B cell (primary cell): ENCODE measurements at regions not wholly inside any gene's neighbourhood (a gene's known extent, or its start where the extent isn't known, plus 50 kb on each side); places are given as distances from the start of the nearest gene placed in this dataset.

Experiments
- ATAC-seq: fragments of 200-7000 bp; cut with Tn5 transposase; one replicate; pipeline ENCODE4 v1.10.0; 2021; ENCODE audit warnings: low read depth, mild to moderate bottlenecking, moderate number of reproducible peaks, moderate library complexity
- CTCF ChIA-PET: fragments of 350-600 bp; sonication (Branson Sonifier 250); formaldehyde crosslinking; loops from one replicate; lab custom pipeline; 2021; ENCODE audit warnings: antibody characterized with exemption, inconsistent platforms; lab: Charles Lee
- POLR2A ChIA-PET: fragments of 350-600 bp; sonication (Branson Sonifier 250); formaldehyde crosslinking; loops from one replicate; lab custom pipeline; 2021; ENCODE audit warnings: antibody characterized with exemption; lab: Charles Lee
- DNase-seq: peaks from one replicate; pipeline ENCODE4 v3.0.0; 2013
- H2AFZ ChIP-seq: 2 replicates; pipeline ENCODE4 v1.6.1; 2012; ENCODE audit warnings: mild to moderate bottlenecking, low read depth, low read length; ENCODE audit not compliant: insufficient read depth, poor library complexity, severe bottlenecking
- H3K27ac ChIP-seq, 2 donors: 1 replicate in 1 of 2; 2 replicates in 1 of 2; pipeline ENCODE4 v1.5.1; 2012 to 2013; ENCODE audit warnings: low read length in 2 of 2, mild to moderate bottlenecking in 2 of 2, moderate library complexity in 1 of 2
- H3K27me3 ChIP-seq, 4 experiments: fragments of 200-600 bp in 1 of 4; sonication (generic) in 1 of 4; replicated peaks in 1 of 4; 1 replicate in 2 of 4; 2 replicates in 2 of 4; pipeline versions ENCODE4 v1.6.1 to v1.7.0; 2013 to 2016; ENCODE audit warnings: low read length in 3 of 4, mild to moderate bottlenecking in 2 of 4, mixed read lengths in 1 of 4, moderate library complexity in 1 of 4; ENCODE audit not compliant: insufficient read depth in 4 of 4, control insufficient read depth in 3 of 4; ENCODE audit errors: control extremely low read depth in 1 of 4
- H3K36me3 ChIP-seq, 2 experiments: replicated peaks in 1 of 2; 1 replicate in 1 of 2; 2 replicates in 1 of 2; pipeline versions ENCODE4 v1.6.1 to v1.7.1; 2013; ENCODE audit warnings: low read length in 1 of 2; ENCODE audit not compliant: insufficient read depth in 2 of 2, control insufficient read depth in 1 of 2; ENCODE audit errors: control extremely low read depth in 1 of 2, extremely low read depth in 1 of 2
- H3K4me1 ChIP-seq, 2 donors: fragments of 200-600 bp in 1 of 2; sonication (generic) in 1 of 2; 1 replicate in 1 of 2; 2 replicates in 1 of 2; pipeline versions ENCODE4 v1.5.1 to v1.6.1; 2013 to 2017; ENCODE audit warnings: low read length in 2 of 2; ENCODE audit not compliant: control insufficient read depth in 2 of 2, insufficient read depth in 2 of 2
- H3K4me2 ChIP-seq: replicated peaks from 2 replicates; pipeline ENCODE3; 2012; ENCODE audit warnings: mild to moderate bottlenecking, low read depth, low read length; ENCODE audit not compliant: poor library complexity, severe bottlenecking
- H3K4me3 ChIP-seq, 5 experiments: fragments of 200-600 bp in 1 of 5; sonication (generic) in 1 of 5; 1 replicate in 3 of 5; 2 replicates in 2 of 5; pipeline versions ENCODE4 v1.5.1 to v1.7.0; 2011 to 2016; ENCODE audit warnings: low read length in 4 of 5, mild to moderate bottlenecking in 4 of 5, low read depth in 2 of 5, control low read depth in 1 of 5, moderate library complexity in 1 of 5; ENCODE audit not compliant: insufficient read depth in 1 of 5; ENCODE audit errors: control extremely low read depth in 1 of 5, extremely low read depth in 1 of 5
- H3K79me2 ChIP-seq: fragments of 200-600 bp; sonication (generic); one replicate; pipeline ENCODE4 v1.6.0; 2016; ENCODE audit warnings: low read length; ENCODE audit not compliant: control insufficient read depth, insufficient read depth
- H3K9ac ChIP-seq: fragments of 200-600 bp; sonication (generic); 2 replicates; pipeline ENCODE4 v1.6.1; 2017; ENCODE audit warnings: mild to moderate bottlenecking, low read length, moderate library complexity
- H3K9me3 ChIP-seq, 3 donors: one replicate each; pipeline versions ENCODE4 v1.6.1 to v1.7.1; 2013; ENCODE audit warnings: low read length in 2 of 3; ENCODE audit not compliant: control insufficient read depth in 2 of 3, insufficient read depth in 1 of 3; ENCODE audit errors: control extremely low read depth in 1 of 3
- H4K20me1 ChIP-seq: 2 replicates; pipeline ENCODE4 v1.6.0; 2012; ENCODE audit warnings: mild to moderate bottlenecking, low read length; ENCODE audit not compliant: insufficient read depth, control insufficient read depth, poor library complexity, severe bottlenecking
- H3K27ac Mint-ChIP-seq: one replicate; pipeline ENCODE4 v1.8.0; 2021; ENCODE audit warnings: mixed read lengths
- H3K27me3 Mint-ChIP-seq: one replicate; pipeline ENCODE4 v1.8.0; 2021; ENCODE audit warnings: mixed read lengths
- H3K4me1 Mint-ChIP-seq: one replicate; pipeline ENCODE4 v1.8.0; 2021; ENCODE audit warnings: mixed read lengths
- H3K4me3 Mint-ChIP-seq: one replicate; pipeline ENCODE4 v1.8.0; 2021; ENCODE audit warnings: mixed read lengths
- H3K9me3 Mint-ChIP-seq: one replicate; pipeline ENCODE4 v1.8.0; 2022; ENCODE audit warnings: mixed read lengths; ENCODE audit not compliant: insufficient read depth
- CTCF ChIP-seq: fragments of 200-600 bp; IDR thresholded peaks from one replicate; pipeline ENCODE4 v1.8.0; 2022; ENCODE audit warnings: antibody characterized with exemption, mild to moderate bottlenecking
- EZH2 ChIP-seq: IDR thresholded peaks from 2 replicates; pipeline ENCODE4 v1.6.1; 2012; ENCODE audit warnings: borderline replicate concordance, low read depth, mild to moderate bottlenecking, moderate library complexity, low read length; ENCODE audit not compliant: insufficient read depth, poor library complexity, severe bottlenecking
- WGBS: methylation state at CpG from one replicate; pipeline ENCODE4 v1.1.5; 2013; ENCODE audit warnings: missing lambda C conversion rate; ENCODE audit not compliant: insufficient coverage; 5-methylcytosine and 5-hydroxymethylcytosine counted together
- intact Hi-C: fragments of 100-400 bp; cut with micrococcal nuclease; formaldehyde crosslinking; loops from one replicate; pipeline ENCODE4 v1.10.0; 2022

GRCh38 chr6:14874975-14875480, 370.8 kb upstream of the JARID2 start:
- Histone ChIP-seq H2AFZ (no peak overlapping the region), H3K36me3 (no peaks in the 10 kb centered on the region), H3K9ac (no peak overlapping the region), H3K4me2 (no peak overlapping the region), H3K79me2 (no peaks in the 10 kb centered on the region), H3K27me3 (no peaks in the 10 kb centered on the region), H3K4me3 (no peak overlapping the region), H3K4me1 (peaks cover 14 to 17% of the 10 kb centered on the region in 2 donors), H4K20me1 (no peaks in the 10 kb centered on the region), H3K27ac (no peak overlapping the region), H3K9me3 (peaks cover 0 to 4% (median 0%) of the 10 kb centered on the region in 3 donors)
- intact Hi-C loops = loop anchor here (5.0 kb wide), 1 partner anchor 213 kb away; no protein-coding TSS in a partner anchor
- Mint-ChIP-seq H3K4me3 (no peak overlapping the region), H3K27me3 (no peaks in the 10 kb centered on the region), H3K9me3 (no peaks in the 10 kb centered on the region), H3K27ac (no peak overlapping the region), H3K4me1 (peaks cover 33% of the 10 kb centered on the region)
- DNase-seq = no peak
- WGBS = 100% methylated on average over 1 of the region's 4 CpGs
- POLR2A ChIA-PET = interaction anchor here (0.6 kb wide), 1 partner anchor 9 kb away, joined by 5 read pairs; no protein-coding TSS in a partner anchor
- TF ChIP-seq EZH2 (no peak), CTCF (no peak)
- ATAC-seq = no peak
- CTCF ChIA-PET = no interaction called here

GRCh38 chr6:14875481-14876063, 370.3 kb upstream of the JARID2 start:
- Histone ChIP-seq H3K4me1 (peaks cover 14 to 17% of the 10 kb centered on the region in 2 donors), H3K4me3 (no peak overlapping the region), H3K27ac (no peak overlapping the region), H2AFZ (no peak overlapping the region), H3K9me3 (peaks cover 0 to 4% (median 0%) of the 10 kb centered on the region in 3 donors), H3K27me3 (no peaks in the 10 kb centered on the region), H4K20me1 (no peaks in the 10 kb centered on the region), H3K4me2 (no peak overlapping the region), H3K9ac (no peak overlapping the region), H3K79me2 (no peaks in the 10 kb centered on the region), H3K36me3 (no peaks in the 10 kb centered on the region)
- peaks cover 31% of the 10 kb centered on the region for H3K4me1 Mint-ChIP-seq
- WGBS = 83% methylated on average over 4 of the region's 6 CpGs
- intact Hi-C loops = loop anchor here (5.0 kb wide), 1 partner anchor 213 kb away; no protein-coding TSS in a partner anchor
- no peak for DNase-seq
- ChIA-PET POLR2A (no interaction called here), CTCF (no interaction called here)
- H3K9me3 Mint-ChIP-seq = no peaks in the 10 kb centered on the region
- no peak overlapping the region for H3K27ac Mint-ChIP-seq
- no peaks in the 10 kb centered on the region for H3K27me3 Mint-ChIP-seq
- no peak for ATAC-seq
- H3K4me3 Mint-ChIP-seq = no peak overlapping the region
- TF ChIP-seq EZH2 (no peak), CTCF (no peak)
